ENCODE measurements at regions not wholly inside any gene's neighbourhood (a gene's known extent, or its start where the extent isn't known, plus 50 kb on each side); places are given as distances from the start of the nearest gene placed in this dataset.

DNA sequence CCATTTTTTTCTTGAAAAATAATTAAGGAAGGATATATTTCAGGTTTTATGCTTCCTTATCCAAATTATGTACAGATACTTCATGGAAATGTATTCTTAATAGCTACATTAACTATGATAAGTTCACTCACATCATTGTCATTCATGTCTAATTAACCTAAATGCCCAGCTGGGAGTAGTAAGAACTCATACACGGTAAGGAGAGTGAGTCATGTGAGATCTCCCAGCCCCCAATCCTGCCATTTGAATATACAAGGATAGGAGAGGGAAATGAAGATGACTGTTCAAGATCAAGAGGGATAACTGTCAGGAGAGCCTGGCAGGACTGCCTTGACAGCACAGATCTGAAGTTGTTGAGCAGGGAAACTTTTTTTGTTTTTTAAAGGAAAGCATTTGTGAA is 343.4 kb upstream of the USP15 start:
- no peaks in the 10 kb centered on the region for H3K4me1 Mint-ChIP-seq
- no peak overlapping the region for H3K27ac Mint-ChIP-seq
- H3K9me3 Mint-ChIP-seq: peaks cover 11% of the 10 kb centered on the region
- DNase-seq (no peak), ATAC-seq (no peak)
- no peaks in the 10 kb centered on the region for H3K27me3 Mint-ChIP-seq
- no peak overlapping the region for H3K4me3 Mint-ChIP-seq
- H3K36me3 Mint-ChIP-seq (ENCODE audit: low read depth): no peaks in the 10 kb centered on the region

DNA sequence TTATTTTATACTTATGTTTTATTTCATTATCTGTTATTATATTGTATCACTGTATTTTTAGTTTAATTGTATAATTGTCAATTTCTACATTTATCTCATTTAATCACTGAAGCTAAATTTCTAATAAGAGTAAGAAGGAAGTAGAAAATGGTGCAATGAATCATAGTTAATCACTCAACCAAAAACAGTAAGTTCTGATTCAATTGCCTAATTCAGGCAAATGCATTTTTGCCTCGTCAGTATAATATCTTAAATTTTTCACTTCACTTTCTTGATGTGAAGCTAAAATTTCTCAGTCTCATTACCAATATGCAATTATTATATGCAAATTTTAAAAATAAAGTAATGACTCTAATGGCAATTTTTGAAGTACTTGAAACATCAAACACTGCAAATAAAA is 340.5 kb upstream of the USP15 start:
- Mint-ChIP-seq H3K27ac (no peak overlapping the region), H3K4me1 (no peaks in the 10 kb centered on the region), H3K27me3 (no peaks in the 10 kb centered on the region), H3K36me3 (ENCODE audit: low read depth) (peaks cover 2% of the 10 kb centered on the region), H3K9me3 (peaks cover 18% of the 10 kb centered on the region), H3K4me3 (no peak overlapping the region)
- ATAC-seq (no peak), DNase-seq (no peak)

DNA sequence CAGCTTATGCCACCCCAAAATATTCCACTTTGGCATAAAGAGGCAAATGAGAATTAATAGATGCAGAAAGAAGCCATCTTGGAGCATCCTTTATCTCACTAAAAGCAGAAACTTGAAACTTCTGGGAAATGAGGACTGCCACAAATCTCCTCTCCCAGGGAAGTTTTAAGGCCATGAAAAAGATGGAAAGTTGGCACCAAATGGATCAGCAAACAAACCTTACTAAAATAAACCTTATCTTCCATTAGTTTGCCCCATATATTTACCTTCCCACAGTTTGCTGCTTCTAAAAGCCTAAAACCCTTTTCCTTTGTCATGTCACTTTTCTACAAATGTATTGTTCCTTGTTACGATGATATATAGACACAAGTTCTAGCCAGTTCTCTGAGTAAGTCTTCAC is 340.0 kb upstream of the USP15 start:
- Mint-ChIP-seq H3K27ac (no peak overlapping the region), H3K9me3 (peaks cover 18% of the 10 kb centered on the region), H3K27me3 (no peaks in the 10 kb centered on the region), H3K4me3 (no peak overlapping the region), H3K36me3 (ENCODE audit: low read depth) (peaks cover 2% of the 10 kb centered on the region), H3K4me1 (no peaks in the 10 kb centered on the region)
- DNase-seq: no peak
- no peak for ATAC-seq

DNA sequence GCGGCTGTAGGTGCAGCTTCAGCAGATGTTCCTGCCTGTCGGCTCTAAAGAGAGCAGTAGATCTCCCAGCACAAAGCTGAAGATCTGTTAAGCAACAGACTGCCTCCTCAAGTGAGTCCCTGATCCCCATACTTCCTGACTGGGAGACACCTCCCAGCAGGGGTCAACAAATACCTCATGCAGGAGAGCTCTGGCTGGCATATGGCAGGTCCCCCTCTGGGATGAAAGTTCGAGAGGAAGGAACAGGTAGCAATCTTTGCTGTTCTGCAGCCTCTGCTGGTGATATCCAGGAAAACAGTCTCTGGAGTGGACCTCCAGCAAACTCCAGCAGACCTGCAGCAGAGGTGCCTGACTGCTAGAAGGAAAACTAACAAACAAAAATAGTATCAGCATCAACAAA is 337.1 kb upstream of the USP15 start:
- H3K36me3 Mint-ChIP-seq (ENCODE audit: low read depth): peaks cover 2% of the 10 kb centered on the region
- no peak overlapping the region for H3K27ac Mint-ChIP-seq
- no peaks in the 10 kb centered on the region for H3K27me3 Mint-ChIP-seq

DNA sequence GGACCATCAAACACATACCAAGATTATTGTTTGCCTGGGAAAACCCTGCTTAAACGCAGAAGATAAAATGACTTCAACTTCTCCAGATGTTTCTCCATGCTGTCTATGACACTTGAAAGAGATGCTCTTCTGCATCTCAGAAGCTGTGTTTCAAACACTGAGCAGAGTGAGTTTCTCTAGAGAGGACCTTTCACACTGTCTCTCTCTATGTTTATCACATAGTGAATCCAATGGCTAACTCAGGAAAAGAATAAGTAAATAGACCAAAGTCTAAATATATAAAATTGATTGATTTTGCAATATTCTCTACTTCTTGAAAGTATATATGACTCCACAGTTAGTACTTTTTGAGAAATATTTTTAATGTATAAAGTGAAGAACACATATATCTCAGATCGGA is 325.6 kb upstream of the USP15 start:
- H3K9me3 Mint-ChIP-seq: peaks cover 26% of the 10 kb centered on the region
- no peak overlapping the region for H3K27ac Mint-ChIP-seq
- ATAC-seq (no peak), DNase-seq (no peak)
- H3K4me3 Mint-ChIP-seq: no peak overlapping the region
- H3K36me3 Mint-ChIP-seq (ENCODE audit: low read depth): no peaks in the 10 kb centered on the region
- no peaks in the 10 kb centered on the region for H3K27me3 Mint-ChIP-seq
- no peaks in the 10 kb centered on the region for H3K4me1 Mint-ChIP-seq

More for the DNA sequence above, 337.1 kb upstream of the USP15 start:
- ATAC-seq (no peak), DNase-seq (no peak)
- peaks cover 34% of the 10 kb centered on the region for H3K9me3 Mint-ChIP-seq
- H3K4me1 Mint-ChIP-seq: no peaks in the 10 kb centered on the region
- H3K4me3 Mint-ChIP-seq: no peak overlapping the region

DNA sequence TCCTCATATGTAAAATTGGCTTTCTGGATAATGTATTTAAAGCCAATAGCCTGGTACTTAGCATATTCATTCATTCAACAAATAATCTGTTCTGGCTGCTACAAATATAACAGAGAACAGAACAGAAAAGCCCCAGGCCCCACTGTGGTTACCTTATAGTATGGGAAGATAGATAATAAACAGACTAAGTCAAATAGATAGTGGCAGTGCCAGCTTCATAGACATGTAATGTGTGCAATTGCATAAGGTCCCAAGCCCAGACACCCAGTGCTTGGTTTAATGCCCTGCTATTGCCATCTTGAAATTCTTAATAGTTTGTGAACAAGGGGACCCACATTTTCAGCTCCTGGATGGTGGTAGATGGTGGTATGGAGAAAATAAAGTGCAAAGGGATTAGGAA is 320.2 kb upstream of the USP15 start:
- no peaks in the 10 kb centered on the region for H3K27me3 Mint-ChIP-seq

DNA sequence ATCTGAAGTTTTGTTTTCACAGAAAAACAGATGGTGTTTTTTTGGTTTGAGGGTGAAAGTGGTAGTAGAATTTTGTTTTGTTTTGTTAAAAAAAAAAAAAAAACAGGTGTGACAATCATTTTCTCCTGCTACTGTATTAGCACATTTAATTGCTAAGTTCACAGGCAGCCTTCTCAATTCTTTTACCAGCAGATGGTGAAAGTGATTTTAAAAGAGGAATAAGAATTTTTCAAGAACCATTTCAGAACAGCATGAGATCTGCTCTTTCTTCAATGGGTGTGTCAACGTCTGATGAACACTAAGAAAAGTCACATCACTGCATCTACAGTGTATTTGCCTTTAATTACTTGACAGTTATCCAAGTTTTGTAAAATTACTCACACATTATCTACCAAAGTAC is 303.7 kb upstream of the USP15 start:
- no peaks in the 10 kb centered on the region for H3K4me1 Mint-ChIP-seq
- no peaks in the 10 kb centered on the region for H3K27me3 Mint-ChIP-seq
- H3K4me3 Mint-ChIP-seq: no peak overlapping the region
- ATAC-seq (no peak), DNase-seq (no peak)
- H3K36me3 Mint-ChIP-seq (ENCODE audit: low read depth): no peaks in the 10 kb centered on the region
- H3K9me3 Mint-ChIP-seq: peaks cover 8% of the 10 kb centered on the region
- H3K27ac Mint-ChIP-seq: no peak overlapping the region

More for the DNA sequence above, 320.2 kb upstream of the USP15 start:
- ATAC-seq: no peak
- Mint-ChIP-seq H3K36me3 (ENCODE audit: low read depth) (no peaks in the 10 kb centered on the region), H3K4me1 (no peaks in the 10 kb centered on the region), H3K4me3 (no peak overlapping the region), H3K27ac (no peak overlapping the region), H3K9me3 (peaks cover 30% of the 10 kb centered on the region)
- DNase-seq: no peak

DNA sequence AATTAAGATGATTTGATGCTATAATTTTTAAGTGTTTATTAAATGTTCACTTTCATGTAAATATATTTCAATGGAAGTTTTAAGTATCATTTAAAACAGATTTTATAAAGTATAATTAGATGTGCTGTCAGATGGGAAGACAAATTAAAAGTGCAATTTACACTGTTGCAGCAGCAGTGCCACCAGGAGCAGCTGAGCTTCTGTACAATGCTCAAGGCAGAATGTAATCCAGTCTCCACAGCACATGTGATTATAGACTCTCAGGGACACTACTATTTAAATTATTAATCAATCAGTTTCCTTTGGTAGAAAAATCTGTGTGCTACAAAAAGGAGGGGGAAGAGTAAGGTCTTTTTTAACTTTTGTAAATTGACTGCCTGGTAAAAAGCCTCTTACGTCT is 285.7 kb upstream of the USP15 start:
- no peaks in the 10 kb centered on the region for H3K4me1 Mint-ChIP-seq
- no peak for ATAC-seq
- H3K9me3 Mint-ChIP-seq: peaks cover 9% of the 10 kb centered on the region
- H3K27ac Mint-ChIP-seq: no peak overlapping the region
- no peak for DNase-seq
- no peak overlapping the region for H3K4me3 Mint-ChIP-seq
- no peaks in the 10 kb centered on the region for H3K36me3 Mint-ChIP-seq (ENCODE audit: low read depth)
- H3K27me3 Mint-ChIP-seq: no peaks in the 10 kb centered on the region

DNA sequence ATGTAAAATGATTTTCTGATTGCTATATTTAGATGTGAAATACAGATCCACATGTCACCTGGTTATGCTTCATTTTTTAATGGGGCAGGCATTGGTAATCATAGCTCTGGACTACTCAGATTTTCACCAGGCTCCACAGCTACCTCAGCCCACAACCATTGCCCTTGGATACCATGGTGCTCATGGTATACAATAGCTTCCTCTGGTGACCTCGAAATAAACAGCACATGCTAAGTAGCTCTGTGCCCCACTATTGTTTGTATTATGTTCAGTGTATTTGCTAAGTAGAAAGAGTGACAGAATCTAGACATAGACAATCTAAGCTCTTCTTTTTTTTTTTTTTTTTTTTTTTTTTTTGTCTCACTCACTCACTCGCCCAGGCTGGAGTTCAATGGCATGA is 274.4 kb upstream of the USP15 start:
- Mint-ChIP-seq H3K4me3 (no peak overlapping the region), H3K4me1 (no peaks in the 10 kb centered on the region), H3K36me3 (ENCODE audit: low read depth) (no peaks in the 10 kb centered on the region), H3K27ac (no peak overlapping the region), H3K27me3 (no peaks in the 10 kb centered on the region), H3K9me3 (no peaks in the 10 kb centered on the region)
- ATAC-seq (no peak), DNase-seq (no peak)

DNA sequence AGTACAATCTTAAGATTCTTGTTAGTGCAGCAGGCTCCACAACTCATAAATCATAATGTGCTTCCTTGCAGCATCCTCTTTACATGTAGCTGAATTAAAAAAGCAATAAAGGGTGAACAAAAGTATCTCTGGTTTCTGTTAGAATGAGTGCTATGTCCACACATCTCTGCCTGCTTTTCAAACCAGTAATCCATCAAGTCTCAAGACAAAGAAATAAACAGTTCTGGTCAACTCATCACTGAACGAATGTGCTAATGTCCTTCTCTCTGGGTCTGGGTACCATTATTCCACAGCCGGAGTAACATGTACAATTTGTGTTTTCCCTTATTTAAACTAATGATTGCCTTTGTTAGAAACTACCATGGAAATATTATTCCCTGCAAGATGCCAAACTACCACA is 273.0 kb upstream of the USP15 start:
- Mint-ChIP-seq H3K27ac (no peak overlapping the region), H3K27me3 (no peaks in the 10 kb centered on the region), H3K4me3 (no peak overlapping the region), H3K9me3 (no peaks in the 10 kb centered on the region), H3K36me3 (ENCODE audit: low read depth) (no peaks in the 10 kb centered on the region), H3K4me1 (no peaks in the 10 kb centered on the region)
- ATAC-seq (no peak), DNase-seq (no peak)

DNA sequence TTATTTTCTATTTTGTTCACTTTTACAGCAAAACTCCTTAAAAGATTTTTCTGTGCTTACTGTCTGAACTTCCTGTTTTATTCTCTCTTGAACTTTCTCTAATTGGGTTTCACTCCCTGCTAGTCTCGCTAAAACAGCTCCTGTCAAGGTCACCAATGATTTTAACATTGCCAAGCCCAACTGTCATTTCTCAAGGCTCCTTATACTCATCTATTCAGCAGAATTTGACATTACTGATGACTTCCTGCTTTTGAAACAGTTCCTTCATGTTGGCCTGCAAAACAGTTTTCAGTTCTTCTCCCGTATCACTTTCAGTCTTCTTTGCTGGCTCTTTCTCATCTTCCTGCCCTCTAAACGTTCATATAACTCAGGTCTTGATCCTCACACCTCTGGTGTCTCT is 268.5 kb upstream of the USP15 start:
- Mint-ChIP-seq H3K4me1 (no peaks in the 10 kb centered on the region), H3K27ac (no peak overlapping the region), H3K27me3 (no peaks in the 10 kb centered on the region), H3K4me3 (no peak overlapping the region), H3K36me3 (ENCODE audit: low read depth) (no peaks in the 10 kb centered on the region), H3K9me3 (no peaks in the 10 kb centered on the region)
- ATAC-seq (no peak), DNase-seq (no peak)

DNA sequence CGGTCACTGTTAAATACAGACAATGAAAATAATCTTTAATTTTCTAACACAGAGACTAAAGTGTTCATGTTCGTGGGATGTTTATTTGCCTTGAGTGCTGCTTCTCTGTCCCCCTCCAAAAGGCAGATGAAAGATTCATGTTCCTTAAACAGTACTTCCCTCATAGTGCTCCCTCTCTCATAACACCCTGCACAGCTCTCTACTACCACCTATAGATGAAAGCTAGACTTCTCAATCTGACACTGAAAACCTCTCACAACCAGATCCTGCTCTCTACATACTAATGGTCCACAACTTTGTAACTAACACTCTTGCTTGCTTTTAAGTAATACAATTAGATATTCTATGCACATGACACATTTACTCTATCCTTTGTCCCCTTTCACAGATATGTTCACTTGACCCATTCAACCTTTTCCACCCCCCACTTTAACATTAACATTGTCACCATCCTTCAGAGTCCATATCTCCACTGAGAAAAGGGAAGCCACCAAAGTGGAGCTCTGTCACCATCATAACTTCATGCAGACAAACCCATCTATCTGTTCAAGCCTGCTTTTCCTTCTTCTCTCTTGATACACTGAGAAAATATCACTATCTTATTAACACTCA is 266.4 kb upstream of the USP15 start:
- Mint-ChIP-seq H3K4me3 (no peak overlapping the region), H3K27ac (no peak overlapping the region), H3K27me3 (peaks cover 3% of the 10 kb centered on the region), H3K4me1 (no peaks in the 10 kb centered on the region), H3K36me3 (ENCODE audit: low read depth) (no peaks in the 10 kb centered on the region), H3K9me3 (no peaks in the 10 kb centered on the region)
- no peak for DNase-seq
- ATAC-seq: peak; percentile 61

DNA sequence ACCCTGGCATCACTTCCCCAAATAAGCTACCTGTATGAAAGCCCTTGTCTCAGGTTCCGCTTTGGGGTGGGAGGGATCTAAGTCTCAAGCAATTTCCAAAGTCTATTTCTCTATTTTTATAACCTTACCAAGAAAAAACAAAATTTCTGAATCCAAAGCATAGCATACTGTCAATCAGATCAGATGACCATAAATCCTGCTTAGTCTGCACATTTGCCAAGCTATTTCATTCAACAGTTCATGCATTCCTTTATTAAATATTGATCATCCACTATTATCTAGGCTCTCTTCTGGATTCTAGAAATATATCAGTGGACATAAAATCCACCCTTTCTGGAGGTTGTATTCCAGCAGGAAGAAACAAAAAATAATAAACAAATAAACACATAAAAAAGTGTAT is 263.5 kb upstream of the USP15 start:
- no peak overlapping the region for H3K27ac Mint-ChIP-seq
- H3K4me1 Mint-ChIP-seq: no peaks in the 10 kb centered on the region
- peaks cover 3% of the 10 kb centered on the region for H3K27me3 Mint-ChIP-seq
- DNase-seq (no peak), ATAC-seq (no peak)
- no peaks in the 10 kb centered on the region for H3K36me3 Mint-ChIP-seq (ENCODE audit: low read depth)
- no peaks in the 10 kb centered on the region for H3K9me3 Mint-ChIP-seq
- H3K4me3 Mint-ChIP-seq: no peak overlapping the region

DNA sequence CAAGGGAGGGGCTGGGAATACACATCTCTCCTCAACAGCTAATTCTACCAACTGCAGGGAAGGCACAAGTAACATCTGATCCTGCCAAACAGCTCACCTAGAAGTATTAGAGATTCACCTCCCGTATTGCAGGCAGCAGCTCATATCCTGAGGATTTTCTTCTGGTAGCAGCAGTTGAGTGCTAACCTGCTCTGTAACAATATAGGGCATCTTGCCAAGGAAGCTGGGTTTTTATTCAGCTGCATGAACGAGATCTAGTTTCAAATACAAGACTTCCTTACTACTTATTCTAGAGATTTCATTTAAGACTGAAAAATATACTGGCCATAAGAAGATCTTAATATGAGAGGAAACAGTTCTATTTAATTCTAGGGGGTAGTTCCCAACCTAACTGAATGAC is 261.4 kb upstream of the USP15 start:
- no peak overlapping the region for H3K27ac Mint-ChIP-seq
- H3K27me3 Mint-ChIP-seq: peaks cover 3% of the 10 kb centered on the region
- no peaks in the 10 kb centered on the region for H3K36me3 Mint-ChIP-seq (ENCODE audit: low read depth)

DNA sequence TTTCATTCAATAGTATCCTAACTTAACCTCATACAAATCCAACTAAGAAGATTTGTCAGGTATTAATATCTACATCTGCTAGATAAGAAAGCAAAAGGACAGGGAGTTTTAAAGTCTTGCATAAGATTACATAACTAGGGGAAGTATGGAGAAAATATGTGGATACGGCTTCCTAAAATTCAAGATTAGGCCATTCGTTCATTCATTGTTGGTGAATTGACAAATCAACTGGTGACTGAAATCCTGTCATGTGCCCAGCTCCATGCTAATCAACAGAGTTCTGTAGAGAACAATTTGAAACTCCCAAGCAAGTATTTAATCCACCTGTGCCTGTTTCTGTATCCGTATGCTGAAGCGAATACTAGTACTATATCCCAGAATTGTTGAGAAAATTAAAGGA is 260.9 kb upstream of the USP15 start:
- Mint-ChIP-seq H3K9me3 (no peaks in the 10 kb centered on the region), H3K27ac (no peak overlapping the region), H3K4me3 (no peak overlapping the region), H3K36me3 (ENCODE audit: low read depth) (no peaks in the 10 kb centered on the region), H3K4me1 (no peaks in the 10 kb centered on the region), H3K27me3 (peaks cover 3% of the 10 kb centered on the region)
- no peak for ATAC-seq
- DNase-seq: no peak

More for the DNA sequence above, 261.4 kb upstream of the USP15 start:
- Mint-ChIP-seq H3K4me1 (no peaks in the 10 kb centered on the region), H3K9me3 (no peaks in the 10 kb centered on the region), H3K4me3 (no peak overlapping the region)
- ATAC-seq: no peak
- DNase-seq: no peak

DNA sequence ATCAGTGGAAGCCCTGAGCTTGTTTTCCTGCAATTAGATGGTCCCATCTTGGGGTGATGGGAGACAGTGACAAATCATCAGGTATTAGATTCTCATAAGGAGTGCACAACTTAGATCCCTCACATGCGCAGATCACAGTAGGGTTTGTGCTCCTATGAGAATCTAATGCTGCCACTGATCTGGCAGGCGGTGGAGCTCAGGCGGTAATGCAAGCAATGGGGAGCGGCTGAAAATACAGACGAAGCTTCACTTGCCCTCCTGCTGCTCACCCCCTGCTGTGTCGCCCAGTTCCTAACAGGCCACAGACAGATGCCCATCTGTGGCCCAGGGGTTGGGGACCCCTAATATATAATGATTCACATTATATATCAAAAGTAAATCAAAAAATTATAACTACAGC is 258.8 kb upstream of the USP15 start:
- Mint-ChIP-seq H3K27me3 (peaks cover 3% of the 10 kb centered on the region), H3K4me1 (no peaks in the 10 kb centered on the region), H3K4me3 (no peak overlapping the region), H3K36me3 (ENCODE audit: low read depth) (no peaks in the 10 kb centered on the region), H3K9me3 (no peaks in the 10 kb centered on the region), H3K27ac (no peak overlapping the region)
- no peak for ATAC-seq
- no peak for DNase-seq
